ENCODE measurements at regions not wholly inside any gene's neighbourhood (a gene's known extent, or its start where the extent isn't known, plus 50 kb on each side); places are given as distances from the start of the nearest gene placed in this dataset.

- Histone ChIP-seq H3K27me3 (ENCODE audit: control insufficient read depth in 1 of 2, insufficient read depth in 2 of 2, low read length in 2 of 2) (no peaks in the 10 kb centered on the region), H3K9me3 (ENCODE audit: control insufficient read depth in 2 of 2, insufficient read depth in 1 of 2, low read depth in 1 of 2, low read length in 1 of 2) (peaks cover 0 to 3% of the 10 kb centered on the region in 2 donors), H3K27ac (ENCODE audit: low read depth in 2 of 2, low read length in 1 of 2) (no peak overlapping the region), H3K36me3 (ENCODE audit: control insufficient read depth in 2 of 2, insufficient read depth in 2 of 2, low read length in 1 of 2) (no peaks in the 10 kb centered on the region), H3K4me3 (ENCODE audit: low read depth in 1 of 2, low read length in 2 of 2) (no peak overlapping the region), H3K4me1 (ENCODE audit: control insufficient read depth in 2 of 2, insufficient read depth in 2 of 2, low read length in 1 of 2) (no peaks in the 10 kb centered on the region)
- 74 to 83% methylated on average over 4 of the region's 4 CpGs for WGBS, 2 donors
Measured at GRCh38 chr12:97616946-97617345, 154.3 kb downstream of the RMST start.

GRCh38 chr12:97628962-97629361, 166.4 kb downstream of the RMST start:
- Histone ChIP-seq H3K27me3 (ENCODE audit: control insufficient read depth in 1 of 2, insufficient read depth in 2 of 2, low read length in 2 of 2) (no peaks in the 10 kb centered on the region), H3K9me3 (ENCODE audit: control insufficient read depth in 2 of 2, insufficient read depth in 1 of 2, low read depth in 1 of 2, low read length in 1 of 2) (no peaks in the 10 kb centered on the region), H3K4me3 (ENCODE audit: low read depth in 1 of 2, low read length in 2 of 2) (no peak overlapping the region), H3K27ac (ENCODE audit: low read depth in 2 of 2, low read length in 1 of 2) (no peak overlapping the region), H3K4me1 (ENCODE audit: control insufficient read depth in 2 of 2, insufficient read depth in 2 of 2, low read length in 1 of 2) (no peaks in the 10 kb centered on the region), H3K36me3 (ENCODE audit: control insufficient read depth in 2 of 2, insufficient read depth in 2 of 2, low read length in 1 of 2) (no peaks in the 10 kb centered on the region)

- H3K27ac ChIP-seq (ENCODE audit: low read depth in 2 of 2, low read length in 1 of 2), result no peak overlapping the region
- no peaks in the 10 kb centered on the region for H3K36me3 ChIP-seq (ENCODE audit: control insufficient read depth in 2 of 2, insufficient read depth in 2 of 2, low read length in 1 of 2)
- no peaks in the 10 kb centered on the region for H3K9me3 ChIP-seq (ENCODE audit: control insufficient read depth in 2 of 2, insufficient read depth in 1 of 2, low read depth in 1 of 2, low read length in 1 of 2)
- no peaks in the 10 kb centered on the region for H3K27me3 ChIP-seq (ENCODE audit: control insufficient read depth in 1 of 2, insufficient read depth in 2 of 2, low read length in 2 of 2)
- no peak overlapping the region for H3K4me3 ChIP-seq (ENCODE audit: low read depth in 1 of 2, low read length in 2 of 2)
- H3K4me1 ChIP-seq (ENCODE audit: control insufficient read depth in 2 of 2, insufficient read depth in 2 of 2, low read length in 1 of 2), result no peaks in the 10 kb centered on the region
Measured at GRCh38 chr12:97629382-97629781, 166.8 kb downstream of the RMST start.

GRCh38 chr12:97630356-97630755, 167.8 kb downstream of the RMST start:
- Histone ChIP-seq H3K27ac (ENCODE audit: low read depth in 2 of 2, low read length in 1 of 2) (no peak overlapping the region), H3K4me1 (ENCODE audit: control insufficient read depth in 2 of 2, insufficient read depth in 2 of 2, low read length in 1 of 2) (no peaks in the 10 kb centered on the region), H3K9me3 (ENCODE audit: control insufficient read depth in 2 of 2, insufficient read depth in 1 of 2, low read depth in 1 of 2, low read length in 1 of 2) (no peaks in the 10 kb centered on the region), H3K4me3 (ENCODE audit: low read depth in 1 of 2, low read length in 2 of 2) (no peak overlapping the region), H3K36me3 (ENCODE audit: control insufficient read depth in 2 of 2, insufficient read depth in 2 of 2, low read length in 1 of 2) (no peaks in the 10 kb centered on the region), H3K27me3 (ENCODE audit: control insufficient read depth in 1 of 2, insufficient read depth in 2 of 2, low read length in 2 of 2) (no peaks in the 10 kb centered on the region)
- WGBS, 2 donors, result 90 to 93% methylated on average over 2 of the region's 2 CpGs

GRCh38 chr12:97630875-97631274, 168.3 kb downstream of the RMST start:
- Histone ChIP-seq H3K36me3 (ENCODE audit: control insufficient read depth in 2 of 2, insufficient read depth in 2 of 2, low read length in 1 of 2) (no peaks in the 10 kb centered on the region), H3K27me3 (ENCODE audit: control insufficient read depth in 1 of 2, insufficient read depth in 2 of 2, low read length in 2 of 2) (no peaks in the 10 kb centered on the region), H3K4me3 (ENCODE audit: low read depth in 1 of 2, low read length in 2 of 2) (no peak overlapping the region), H3K9me3 (ENCODE audit: control insufficient read depth in 2 of 2, insufficient read depth in 1 of 2, low read depth in 1 of 2, low read length in 1 of 2) (no peaks in the 10 kb centered on the region), H3K4me1 (ENCODE audit: control insufficient read depth in 2 of 2, insufficient read depth in 2 of 2, low read length in 1 of 2) (no peaks in the 10 kb centered on the region), H3K27ac (ENCODE audit: low read depth in 2 of 2, low read length in 1 of 2) (no peak overlapping the region)
- 48% methylated on average over 4 of the region's 4 CpGs for WGBS, 2 donors

GRCh38 chr12:97637770-97638169, 175.2 kb downstream of the RMST start:
- Histone ChIP-seq H3K4me3 (ENCODE audit: low read depth in 1 of 2, low read length in 2 of 2) (no peak overlapping the region), H3K9me3 (ENCODE audit: control insufficient read depth in 2 of 2, insufficient read depth in 1 of 2, low read depth in 1 of 2, low read length in 1 of 2) (no peaks in the 10 kb centered on the region), H3K27ac (ENCODE audit: low read depth in 2 of 2, low read length in 1 of 2) (no peak overlapping the region), H3K27me3 (ENCODE audit: control insufficient read depth in 1 of 2, insufficient read depth in 2 of 2, low read length in 2 of 2) (no peaks in the 10 kb centered on the region), H3K36me3 (ENCODE audit: control insufficient read depth in 2 of 2, insufficient read depth in 2 of 2, low read length in 1 of 2) (no peaks in the 10 kb centered on the region), H3K4me1 (ENCODE audit: control insufficient read depth in 2 of 2, insufficient read depth in 2 of 2, low read length in 1 of 2) (no peaks in the 10 kb centered on the region)
- 84 to 85% methylated on average over 3 of the region's 3 CpGs for WGBS, 2 donors

- WGBS, 2 donors, result 80 to 86% methylated on average over 2 of the region's 2 CpGs
- H3K4me3 ChIP-seq (ENCODE audit: low read depth in 1 of 2, low read length in 2 of 2), result no peak overlapping the region
- H3K4me1 ChIP-seq (ENCODE audit: control insufficient read depth in 2 of 2, insufficient read depth in 2 of 2, low read length in 1 of 2), result no peaks in the 10 kb centered on the region
- no peak overlapping the region for H3K27ac ChIP-seq (ENCODE audit: low read depth in 2 of 2, low read length in 1 of 2)
- H3K9me3 ChIP-seq (ENCODE audit: control insufficient read depth in 2 of 2, insufficient read depth in 1 of 2, low read depth in 1 of 2, low read length in 1 of 2), result no peaks in the 10 kb centered on the region
- H3K36me3 ChIP-seq (ENCODE audit: control insufficient read depth in 2 of 2, insufficient read depth in 2 of 2, low read length in 1 of 2), result no peaks in the 10 kb centered on the region
- no peaks in the 10 kb centered on the region for H3K27me3 ChIP-seq (ENCODE audit: control insufficient read depth in 1 of 2, insufficient read depth in 2 of 2, low read length in 2 of 2)
Measured at GRCh38 chr12:97638739-97639138, 176.1 kb downstream of the RMST start.

GRCh38 chr12:97639702-97640101, 177.1 kb downstream of the RMST start:
- Histone ChIP-seq H3K9me3 (ENCODE audit: control insufficient read depth in 2 of 2, insufficient read depth in 1 of 2, low read depth in 1 of 2, low read length in 1 of 2) (no peaks in the 10 kb centered on the region), H3K36me3 (ENCODE audit: control insufficient read depth in 2 of 2, insufficient read depth in 2 of 2, low read length in 1 of 2) (no peaks in the 10 kb centered on the region), H3K4me3 (ENCODE audit: low read depth in 1 of 2, low read length in 2 of 2) (no peak overlapping the region), H3K27me3 (ENCODE audit: control insufficient read depth in 1 of 2, insufficient read depth in 2 of 2, low read length in 2 of 2) (no peaks in the 10 kb centered on the region), H3K4me1 (ENCODE audit: control insufficient read depth in 2 of 2, insufficient read depth in 2 of 2, low read length in 1 of 2) (no peaks in the 10 kb centered on the region), H3K27ac (ENCODE audit: low read depth in 2 of 2, low read length in 1 of 2) (no peak overlapping the region)
- WGBS, 2 donors, result 83 to 92% methylated on average over 1 of the region's 1 CpG

GRCh38 chr12:97640826-97641225, 178.2 kb downstream of the RMST start:
- H3K27ac ChIP-seq (ENCODE audit: low read depth in 2 of 2, low read length in 1 of 2), result no peak overlapping the region
- H3K9me3 ChIP-seq (ENCODE audit: control insufficient read depth in 2 of 2, insufficient read depth in 1 of 2, low read depth in 1 of 2, low read length in 1 of 2), result no peaks in the 10 kb centered on the region
- 81 to 87% methylated on average over 6 of the region's 6 CpGs for WGBS, 2 donors
- H3K27me3 ChIP-seq (ENCODE audit: control insufficient read depth in 1 of 2, insufficient read depth in 2 of 2, low read length in 2 of 2), result no peaks in the 10 kb centered on the region
- H3K36me3 ChIP-seq (ENCODE audit: control insufficient read depth in 2 of 2, insufficient read depth in 2 of 2, low read length in 1 of 2), result no peaks in the 10 kb centered on the region
- no peaks in the 10 kb centered on the region for H3K4me1 ChIP-seq (ENCODE audit: control insufficient read depth in 2 of 2, insufficient read depth in 2 of 2, low read length in 1 of 2)
- no peak overlapping the region for H3K4me3 ChIP-seq (ENCODE audit: low read depth in 1 of 2, low read length in 2 of 2)

- H3K9me3 ChIP-seq (ENCODE audit: control insufficient read depth in 2 of 2, insufficient read depth in 1 of 2, low read depth in 1 of 2, low read length in 1 of 2), result no peaks in the 10 kb centered on the region
- H3K36me3 ChIP-seq (ENCODE audit: control insufficient read depth in 2 of 2, insufficient read depth in 2 of 2, low read length in 1 of 2), result no peaks in the 10 kb centered on the region
- WGBS, 2 donors, result 61 to 62% methylated on average over 5 of the region's 5 CpGs
- no peaks in the 10 kb centered on the region for H3K27me3 ChIP-seq (ENCODE audit: control insufficient read depth in 1 of 2, insufficient read depth in 2 of 2, low read length in 2 of 2)
- H3K4me1 ChIP-seq (ENCODE audit: control insufficient read depth in 2 of 2, insufficient read depth in 2 of 2, low read length in 1 of 2), result no peaks in the 10 kb centered on the region
- H3K4me3 ChIP-seq (ENCODE audit: low read depth in 1 of 2, low read length in 2 of 2), result no peak overlapping the region
- H3K27ac ChIP-seq (ENCODE audit: low read depth in 2 of 2, low read length in 1 of 2), result no peak overlapping the region
Measured at GRCh38 chr12:97642911-97643310, 180.3 kb downstream of the RMST start.

Data from esophagus (tissue), 2 donors.